Neural progenitor cell (in vitro differentiated cells): ENCODE measurements at regions not wholly inside any gene's neighbourhood (a gene's known extent, or its start where the extent isn't known, plus 50 kb on each side); places are given as distances from the start of the nearest gene placed in this dataset.

Source experiments
- DNase-seq: peaks from one replicate; pipeline ENCODE4 v3.0.0-alpha.2; 2016; ENCODE audit warnings: low spot score
- H2AFZ ChIP-seq: fragments of 200-600 bp; sonication (generic); replicated peaks from 2 replicates; pipeline ENCODE4 v1.6.1; 2016; ENCODE audit warnings: antibody characterized with exemption
- H3F3A ChIP-seq: fragments of 200-600 bp; sonication (generic); 2 replicates; pipeline ENCODE4 v1.6.1; 2016; ENCODE audit warnings: antibody characterized with exemption, low read depth
- H3K27ac ChIP-seq: fragments of 200-600 bp; sonication (generic); 2 replicates; pipeline ENCODE4 v1.5.1; 2016; ENCODE audit warnings: mild to moderate bottlenecking
- H3K27me3 ChIP-seq: fragments of 200-600 bp; sonication (generic); 2 replicates; pipeline ENCODE4 v1.6.1; 2016; ENCODE audit warnings: mild to moderate bottlenecking, moderate library complexity
- H3K36me3 ChIP-seq: fragments of 200-600 bp; sonication (generic); 2 replicates; pipeline ENCODE4 v1.5.1; 2016
- H3K4me1 ChIP-seq: fragments of 200-600 bp; sonication (generic); 2 replicates; pipeline ENCODE4 v1.6.1; 2016; ENCODE audit warnings: mixed run types
- H3K4me2 ChIP-seq: fragments of 200-600 bp; sonication (generic); 2 replicates; pipeline ENCODE4 v1.6.1; 2016
- H3K4me3 ChIP-seq: fragments of 200-600 bp; sonication (generic); 2 replicates; pipeline ENCODE4 v1.5.1; 2016
- H3K79me2 ChIP-seq: fragments of 200-600 bp; sonication (generic); 2 replicates; pipeline ENCODE4 v1.6.1; 2016; ENCODE audit warnings: low read depth
- H3K9ac ChIP-seq: fragments of 200-600 bp; sonication (generic); 2 replicates; pipeline ENCODE4 v1.6.1; 2016
- H3K9me3 ChIP-seq: fragments of 200-600 bp; sonication (generic); 2 replicates; pipeline ENCODE4 v1.5.1; 2016; ENCODE audit warnings: low read depth
- H4K20me1 ChIP-seq: fragments of 200-600 bp; sonication (generic); 2 replicates; pipeline ENCODE4 v1.6.1; 2016; ENCODE audit warnings: low read depth
- H3K27ac Mint-ChIP-seq: 3 replicates; pipeline ENCODE4 v1.8.0; 2021; ENCODE audit warnings: mixed read lengths
- H3K27me3 Mint-ChIP-seq: 2 replicates; pipeline ENCODE4 v1.8.0; 2022; ENCODE audit warnings: low read depth, mild to moderate bottlenecking, inconsistent platforms, moderate library complexity, mixed read lengths; ENCODE audit not compliant: insufficient read depth
- H3K36me3 Mint-ChIP-seq: 3 replicates; pipeline ENCODE4 v1.8.0; 2021; ENCODE audit warnings: mixed read lengths
- H3K4me1 Mint-ChIP-seq: 3 replicates; pipeline ENCODE4 v1.8.0; 2021; ENCODE audit warnings: mixed read lengths
- H3K4me3 Mint-ChIP-seq: 3 replicates; pipeline ENCODE4 v1.8.0; 2021; ENCODE audit warnings: mild to moderate bottlenecking, moderate library complexity, mixed read lengths
- H3K9me3 Mint-ChIP-seq: 3 replicates; pipeline ENCODE4 v1.8.0; 2020; ENCODE audit warnings: mixed read lengths
- CTCF ChIP-seq: fragments of 200-600 bp; sonication (generic); IDR thresholded peaks from 2 replicates; pipeline ENCODE4 v1.5.1; 2017; ENCODE audit warnings: antibody characterized with exemption, mild to moderate bottlenecking
- EZH2 ChIP-seq: fragments of 200-600 bp; sonication (generic); IDR thresholded peaks from 2 replicates; pipeline ENCODE4 v1.6.1; 2017; ENCODE audit warnings: antibody characterized with exemption, mild to moderate bottlenecking, moderate library complexity
- EZH2phosphoT487 ChIP-seq: fragments of 200-600 bp; sonication (generic); IDR thresholded peaks from 2 replicates; pipeline ENCODE4 v1.6.1; 2017; ENCODE audit warnings: antibody characterized with exemption

- Mint-ChIP-seq H3K27ac (no peak overlapping the region), H3K36me3 (no peaks in the 10 kb centered on the region), H3K4me3 (no peak overlapping the region), H3K27me3 (peaks cover 4% of the 10 kb centered on the region), H3K4me1 (no peaks in the 10 kb centered on the region), H3K9me3 (no peaks in the 10 kb centered on the region)
- TF ChIP-seq EZH2 (no peak), EZH2phosphoT487 (no peak), CTCF (no peak)
- Histone ChIP-seq H3K27me3 (no peaks in the 10 kb centered on the region), H3K79me2 (no peaks in the 10 kb centered on the region), H3K4me2 (no peak overlapping the region), H3K9me3 (no peaks in the 10 kb centered on the region), H3K4me1 (no peaks in the 10 kb centered on the region), H4K20me1 (no peaks in the 10 kb centered on the region), H3K27ac (no peak overlapping the region), H3K9ac (no peak overlapping the region), H3K36me3 (no peaks in the 10 kb centered on the region), H3F3A (no peaks in the 10 kb centered on the region), H2AFZ (no peak overlapping the region), H3K4me3 (no peak overlapping the region)
- no peak for DNase-seq
Measured at GRCh38 chr2:126568734-126569133, 87.2 kb upstream of the GYPC start.

GRCh38 chr2:126571403-126571802 lies 84.6 kb upstream of the GYPC start:
- no peaks in the 10 kb centered on the region for H3K9me3 Mint-ChIP-seq
- no peaks in the 10 kb centered on the region for H3K27me3 ChIP-seq
- no peaks in the 10 kb centered on the region for H3K4me1 Mint-ChIP-seq
- no peaks in the 10 kb centered on the region for H3K27me3 Mint-ChIP-seq
- H3K27ac ChIP-seq: no peak overlapping the region
- no peak for TF ChIP-seq EZH2phosphoT487
- no peak for TF ChIP-seq EZH2
- no peak for TF ChIP-seq CTCF
- H3F3A ChIP-seq: no peaks in the 10 kb centered on the region
- no peaks in the 10 kb centered on the region for H3K79me2 ChIP-seq
- H3K4me2 ChIP-seq: no peak overlapping the region
- H3K9me3 ChIP-seq: no peaks in the 10 kb centered on the region
- H3K4me3 ChIP-seq: no peak overlapping the region
- no peak for DNase-seq
- no peaks in the 10 kb centered on the region for H3K4me1 ChIP-seq
- no peaks in the 10 kb centered on the region for H3K36me3 ChIP-seq
- no peak overlapping the region for H3K27ac Mint-ChIP-seq
- H3K4me3 Mint-ChIP-seq: no peak overlapping the region
- no peaks in the 10 kb centered on the region for H4K20me1 ChIP-seq
- no peak overlapping the region for H3K9ac ChIP-seq
- H3K36me3 Mint-ChIP-seq: no peaks in the 10 kb centered on the region
- peak overlapping the region; percentile 29 for H2AFZ ChIP-seq

- TF ChIP-seq EZH2: no peak
- no peak for TF ChIP-seq CTCF
- TF ChIP-seq EZH2phosphoT487: no peak
- Mint-ChIP-seq H3K27ac (no peak overlapping the region), H3K36me3 (no peaks in the 10 kb centered on the region), H3K4me3 (no peak overlapping the region), H3K9me3 (no peaks in the 10 kb centered on the region), H3K27me3 (no peaks in the 10 kb centered on the region), H3K4me1 (no peaks in the 10 kb centered on the region)
- no peaks in the 10 kb centered on the region for H3K4me1 ChIP-seq
- H3K4me3 ChIP-seq: no peak overlapping the region
- no peak overlapping the region for H3K4me2 ChIP-seq
- H3K79me2 ChIP-seq: no peaks in the 10 kb centered on the region
- no peak for DNase-seq
- no peaks in the 10 kb centered on the region for H3K36me3 ChIP-seq
- H3K27me3 ChIP-seq: no peaks in the 10 kb centered on the region
- no peak overlapping the region for H2AFZ ChIP-seq
- no peaks in the 10 kb centered on the region for H4K20me1 ChIP-seq
- no peak overlapping the region for H3K27ac ChIP-seq
- no peaks in the 10 kb centered on the region for H3K9me3 ChIP-seq
- H3K9ac ChIP-seq: no peak overlapping the region
- no peaks in the 10 kb centered on the region for H3F3A ChIP-seq
Measured at GRCh38 chr2:126575631-126576030, 80.3 kb upstream of the GYPC start.

- H3K36me3 ChIP-seq: no peaks in the 10 kb centered on the region
- no peak overlapping the region for H2AFZ ChIP-seq
- Mint-ChIP-seq H3K4me3 (no peak overlapping the region), H3K36me3 (no peaks in the 10 kb centered on the region), H3K27ac (no peak overlapping the region), H3K27me3 (peaks cover 2% of the 10 kb centered on the region), H3K9me3 (no peaks in the 10 kb centered on the region), H3K4me1 (no peaks in the 10 kb centered on the region)
- TF ChIP-seq CTCF: no peak
- TF ChIP-seq EZH2phosphoT487: no peak
- TF ChIP-seq EZH2: no peak
- H3F3A ChIP-seq: no peaks in the 10 kb centered on the region
- no peaks in the 10 kb centered on the region for H3K9me3 ChIP-seq
- no peak overlapping the region for H3K27ac ChIP-seq
- DNase-seq: no peak
- H3K9ac ChIP-seq: no peak overlapping the region
- H3K4me1 ChIP-seq: no peaks in the 10 kb centered on the region
- no peaks in the 10 kb centered on the region for H4K20me1 ChIP-seq
- H3K4me2 ChIP-seq: no peak overlapping the region
- H3K79me2 ChIP-seq: no peaks in the 10 kb centered on the region
- H3K27me3 ChIP-seq: no peaks in the 10 kb centered on the region
- H3K4me3 ChIP-seq: no peak overlapping the region
Measured at GRCh38 chr2:126579868-126580267, 76.1 kb upstream of the GYPC start.
